ENCODE measurements at regions not wholly inside any gene's neighbourhood (a gene's known extent, or its start where the extent isn't known, plus 50 kb on each side); places are given as distances from the start of the nearest gene placed in this dataset.

DNA sequence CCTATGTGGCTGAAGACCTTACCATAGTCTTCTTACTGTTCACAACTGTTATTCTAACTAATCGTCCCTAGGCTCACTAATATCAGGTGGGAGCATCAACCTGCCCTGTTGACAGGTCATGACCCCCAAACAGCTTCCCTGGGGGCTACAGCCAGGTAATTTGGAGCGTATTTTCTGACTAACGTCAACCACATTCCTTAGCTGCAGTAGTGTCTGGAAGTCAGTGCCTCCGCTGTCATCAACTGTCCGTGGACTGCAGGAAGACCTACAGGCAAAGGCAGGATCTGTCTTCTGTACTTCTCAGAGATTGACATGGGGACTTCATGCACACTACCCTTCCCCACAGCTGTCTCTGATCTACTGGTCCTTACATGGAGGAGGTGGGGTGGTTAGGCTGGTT is 456.9 kb downstream of the BCL11A start:
- TF ChIP-seq, protein P1, sequence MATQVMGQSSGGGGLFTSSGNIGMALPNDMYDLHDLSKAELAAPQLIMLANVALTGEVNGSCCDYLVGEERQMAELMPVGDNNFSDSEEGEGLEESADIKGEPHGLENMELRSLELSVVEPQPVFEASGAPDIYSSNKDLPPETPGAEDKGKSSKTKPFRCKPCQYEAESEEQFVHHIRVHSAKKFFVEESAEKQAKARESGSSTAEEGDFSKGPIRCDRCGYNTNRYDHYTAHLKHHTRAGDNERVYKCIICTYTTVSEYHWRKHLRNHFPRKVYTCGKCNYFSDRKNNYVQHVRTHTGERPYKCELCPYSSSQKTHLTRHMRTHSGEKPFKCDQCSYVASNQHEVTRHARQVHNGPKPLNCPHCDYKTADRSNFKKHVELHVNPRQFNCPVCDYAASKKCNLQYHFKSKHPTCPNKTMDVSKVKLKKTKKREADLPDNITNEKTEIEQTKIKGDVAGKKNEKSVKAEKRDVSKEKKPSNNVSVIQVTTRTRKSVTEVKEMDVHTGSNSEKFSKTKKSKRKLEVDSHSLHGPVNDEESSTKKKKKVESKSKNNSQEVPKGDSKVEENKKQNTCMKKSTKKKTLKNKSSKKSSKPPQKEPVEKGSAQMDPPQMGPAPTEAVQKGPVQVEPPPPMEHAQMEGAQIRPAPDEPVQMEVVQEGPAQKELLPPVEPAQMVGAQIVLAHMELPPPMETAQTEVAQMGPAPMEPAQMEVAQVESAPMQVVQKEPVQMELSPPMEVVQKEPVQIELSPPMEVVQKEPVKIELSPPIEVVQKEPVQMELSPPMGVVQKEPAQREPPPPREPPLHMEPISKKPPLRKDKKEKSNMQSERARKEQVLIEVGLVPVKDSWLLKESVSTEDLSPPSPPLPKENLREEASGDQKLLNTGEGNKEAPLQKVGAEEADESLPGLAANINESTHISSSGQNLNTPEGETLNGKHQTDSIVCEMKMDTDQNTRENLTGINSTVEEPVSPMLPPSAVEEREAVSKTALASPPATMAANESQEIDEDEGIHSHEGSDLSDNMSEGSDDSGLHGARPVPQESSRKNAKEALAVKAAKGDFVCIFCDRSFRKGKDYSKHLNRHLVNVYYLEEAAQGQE (IDR thresholded peaks at IDR 0.05; ENCODE audit: insufficient replicate concordance, low read depth): no peak
- TF ChIP-seq, protein P2, sequence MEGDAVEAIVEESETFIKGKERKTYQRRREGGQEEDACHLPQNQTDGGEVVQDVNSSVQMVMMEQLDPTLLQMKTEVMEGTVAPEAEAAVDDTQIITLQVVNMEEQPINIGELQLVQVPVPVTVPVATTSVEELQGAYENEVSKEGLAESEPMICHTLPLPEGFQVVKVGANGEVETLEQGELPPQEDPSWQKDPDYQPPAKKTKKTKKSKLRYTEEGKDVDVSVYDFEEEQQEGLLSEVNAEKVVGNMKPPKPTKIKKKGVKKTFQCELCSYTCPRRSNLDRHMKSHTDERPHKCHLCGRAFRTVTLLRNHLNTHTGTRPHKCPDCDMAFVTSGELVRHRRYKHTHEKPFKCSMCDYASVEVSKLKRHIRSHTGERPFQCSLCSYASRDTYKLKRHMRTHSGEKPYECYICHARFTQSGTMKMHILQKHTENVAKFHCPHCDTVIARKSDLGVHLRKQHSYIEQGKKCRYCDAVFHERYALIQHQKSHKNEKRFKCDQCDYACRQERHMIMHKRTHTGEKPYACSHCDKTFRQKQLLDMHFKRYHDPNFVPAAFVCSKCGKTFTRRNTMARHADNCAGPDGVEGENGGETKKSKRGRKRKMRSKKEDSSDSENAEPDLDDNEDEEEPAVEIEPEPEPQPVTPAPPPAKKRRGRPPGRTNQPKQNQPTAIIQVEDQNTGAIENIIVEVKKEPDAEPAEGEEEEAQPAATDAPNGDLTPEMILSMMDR (IDR thresholded peaks at IDR 0.05; ENCODE audit: insufficient read depth, low read length): no peak
- no peak for TF ChIP-seq SPI1 (IDR thresholded peaks at IDR 0.05; ENCODE audit: borderline replicate concordance, low read depth)

All from HL-60 (cell line).